Osteoblast (primary cell): ENCODE measurements at regions not wholly inside any gene's neighbourhood (a gene's known extent, or its start where the extent isn't known, plus 50 kb on each side); places are given as distances from the start of the nearest gene placed in this dataset.

ENCODE experiments used
- DNase-seq: peaks from one replicate; pipeline ENCODE4 v3.0.0; 2011; ENCODE audit warnings: low spot score, mixed read lengths; ENCODE audit not compliant: insufficient read length; ENCODE audit errors: missing footprints
- H2AFZ ChIP-seq: 2 replicates; pipeline ENCODE4 v1.6.0; 2011; ENCODE audit warnings: mild to moderate bottlenecking, low read length
- H3K27ac ChIP-seq: 2 replicates; pipeline ENCODE4 v1.5.1; 2011; ENCODE audit warnings: mild to moderate bottlenecking, low read depth, low read length, moderate library complexity
- H3K27me3 ChIP-seq: 2 replicates; pipeline ENCODE4 v1.6.0; 2012; ENCODE audit warnings: mild to moderate bottlenecking, control low read depth, inconsistent platforms, low read length, moderate library complexity; ENCODE audit not compliant: insufficient read depth
- H3K36me3 ChIP-seq: 2 replicates; pipeline ENCODE4 v1.5.1; 2011; ENCODE audit warnings: mild to moderate bottlenecking, low read length, control low read depth, moderate library complexity; ENCODE audit not compliant: insufficient read depth
- H3K4me1 ChIP-seq: 2 replicates; pipeline ENCODE4 v1.5.1; 2011; ENCODE audit warnings: mild to moderate bottlenecking, low read length, control low read depth, moderate library complexity; ENCODE audit not compliant: insufficient read depth
- H3K4me2 ChIP-seq: 2 replicates; pipeline ENCODE4 v1.6.0; 2011; ENCODE audit warnings: mild to moderate bottlenecking, low read length; ENCODE audit not compliant: insufficient read depth
- H3K4me3 ChIP-seq: fragments of 200-600 bp; sonication (generic); 3 replicates; pipeline ENCODE4 v1.5.1; 2012; ENCODE audit warnings: mild to moderate bottlenecking, low read length, inconsistent platforms; ENCODE audit not compliant: insufficient read depth
- H3K79me2 ChIP-seq: 2 replicates; pipeline ENCODE4 v1.6.0; 2012; ENCODE audit warnings: mild to moderate bottlenecking, low read length, control low read depth, inconsistent platforms; ENCODE audit not compliant: insufficient read depth
- H3K9me3 ChIP-seq: 2 replicates; pipeline ENCODE4 v1.5.1; 2011; ENCODE audit warnings: low read depth, low read length, control low read depth
- H4K20me1 ChIP-seq: 2 replicates; pipeline ENCODE4 v1.6.0; 2012; ENCODE audit warnings: mild to moderate bottlenecking, low read length, control low read depth; ENCODE audit not compliant: insufficient read depth
- TF ChIP-seq, protein P1 (sequence below): IDR thresholded peaks from 2 replicates; pipeline ENCODE4 v1.5.1; 2011; ENCODE audit warnings: mild to moderate bottlenecking, low read depth, low read length, moderate library complexity; ENCODE audit errors: extremely low read depth

DNA sequence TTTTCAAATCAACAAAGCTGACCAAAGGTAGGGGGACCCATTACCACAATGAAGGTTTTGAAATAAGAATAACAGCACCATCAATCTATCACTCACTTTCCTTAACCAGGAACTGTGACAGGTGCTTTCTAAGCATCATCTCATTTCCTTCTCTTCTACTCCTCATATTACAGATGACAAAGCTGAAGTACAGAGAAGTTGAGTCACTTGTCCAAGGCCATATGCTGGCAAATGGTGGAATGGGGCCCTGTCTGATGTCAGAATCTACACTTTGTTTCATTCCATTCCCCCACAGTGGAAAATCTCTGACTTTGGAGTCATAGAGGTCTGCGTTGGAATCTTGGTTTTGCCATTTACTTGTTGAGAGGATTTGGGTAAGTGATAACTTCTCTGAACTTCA, 222.5 kb upstream of the LRFN2 start:
- Histone ChIP-seq H3K27ac (no peak overlapping the region), H4K20me1 (no peaks in the 10 kb centered on the region), H3K27me3 (no peaks in the 10 kb centered on the region), H3K4me2 (no peak overlapping the region), H3K9me3 (no peaks in the 10 kb centered on the region), H2AFZ (no peak overlapping the region), H3K4me1 (peaks cover 3% of the 10 kb centered on the region), H3K4me3 (no peak overlapping the region), H3K79me2 (no peaks in the 10 kb centered on the region), H3K36me3 (no peaks in the 10 kb centered on the region)
- DNase-seq: no peak
- TF ChIP-seq, protein P1, sequence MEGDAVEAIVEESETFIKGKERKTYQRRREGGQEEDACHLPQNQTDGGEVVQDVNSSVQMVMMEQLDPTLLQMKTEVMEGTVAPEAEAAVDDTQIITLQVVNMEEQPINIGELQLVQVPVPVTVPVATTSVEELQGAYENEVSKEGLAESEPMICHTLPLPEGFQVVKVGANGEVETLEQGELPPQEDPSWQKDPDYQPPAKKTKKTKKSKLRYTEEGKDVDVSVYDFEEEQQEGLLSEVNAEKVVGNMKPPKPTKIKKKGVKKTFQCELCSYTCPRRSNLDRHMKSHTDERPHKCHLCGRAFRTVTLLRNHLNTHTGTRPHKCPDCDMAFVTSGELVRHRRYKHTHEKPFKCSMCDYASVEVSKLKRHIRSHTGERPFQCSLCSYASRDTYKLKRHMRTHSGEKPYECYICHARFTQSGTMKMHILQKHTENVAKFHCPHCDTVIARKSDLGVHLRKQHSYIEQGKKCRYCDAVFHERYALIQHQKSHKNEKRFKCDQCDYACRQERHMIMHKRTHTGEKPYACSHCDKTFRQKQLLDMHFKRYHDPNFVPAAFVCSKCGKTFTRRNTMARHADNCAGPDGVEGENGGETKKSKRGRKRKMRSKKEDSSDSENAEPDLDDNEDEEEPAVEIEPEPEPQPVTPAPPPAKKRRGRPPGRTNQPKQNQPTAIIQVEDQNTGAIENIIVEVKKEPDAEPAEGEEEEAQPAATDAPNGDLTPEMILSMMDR: no peak

DNA sequence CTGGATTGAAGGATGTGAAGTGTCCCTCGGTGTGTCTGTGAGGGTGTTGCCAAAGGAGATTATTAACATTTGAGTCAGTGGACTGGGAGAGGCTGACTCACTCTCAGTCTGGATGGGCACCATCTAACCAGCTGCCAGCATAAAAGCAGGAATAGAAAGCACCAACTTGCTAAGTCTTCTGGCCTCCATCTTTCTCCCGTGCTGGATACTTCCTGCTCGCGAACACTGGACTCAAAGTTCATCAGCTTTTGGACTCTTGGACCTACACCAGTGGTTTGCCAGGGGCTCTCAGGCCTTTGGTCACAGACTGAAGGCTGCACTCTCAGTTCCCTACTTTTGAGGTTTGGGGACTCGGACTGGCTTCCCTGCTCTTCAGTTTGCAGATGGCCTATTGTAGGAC, 220.3 kb upstream of the LRFN2 start:
- H3K27ac ChIP-seq: no peak overlapping the region
- TF ChIP-seq, protein P1: no peak
- no peak overlapping the region for H3K4me2 ChIP-seq
- no peak overlapping the region for H3K4me3 ChIP-seq
- H3K79me2 ChIP-seq: no peaks in the 10 kb centered on the region
- H3K36me3 ChIP-seq: no peaks in the 10 kb centered on the region
- H3K27me3 ChIP-seq: no peaks in the 10 kb centered on the region
- no peak for DNase-seq
- H2AFZ ChIP-seq: peak overlapping the region; percentile 22
- no peaks in the 10 kb centered on the region for H4K20me1 ChIP-seq
- H3K4me1 ChIP-seq: peaks cover 3% of the 10 kb centered on the region
- no peaks in the 10 kb centered on the region for H3K9me3 ChIP-seq

DNA sequence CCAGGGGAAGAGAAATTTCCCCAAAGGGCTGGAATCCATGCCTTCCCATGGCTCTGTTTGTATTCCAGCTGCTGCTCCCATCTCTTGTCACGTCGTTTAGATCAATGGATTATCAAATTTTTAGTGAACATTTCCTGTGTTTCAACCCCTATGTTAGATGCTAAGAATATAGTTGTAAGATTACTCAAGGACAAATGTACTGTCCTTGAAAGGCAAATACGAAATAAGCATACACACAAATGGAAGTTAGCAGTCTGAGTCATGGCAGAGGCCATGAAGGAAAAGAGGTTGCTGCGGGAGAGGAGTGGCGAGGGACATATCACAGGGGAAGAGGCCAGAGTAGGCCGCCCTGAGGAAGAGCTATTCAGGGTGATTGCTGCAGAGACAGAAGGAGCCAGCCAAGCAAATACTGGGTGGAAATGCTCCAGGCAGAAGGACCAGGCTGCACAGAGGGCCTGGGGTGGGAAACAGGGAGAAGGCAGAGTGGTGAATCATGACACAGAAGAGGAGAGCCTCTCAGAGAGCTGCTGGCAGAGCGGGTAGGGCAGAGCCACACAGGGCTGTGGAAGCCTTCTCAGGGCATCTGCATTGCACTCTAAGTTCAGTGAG, 219.2 kb upstream of the LRFN2 start:
- TF ChIP-seq, protein P1: no peak
- DNase-seq: no peak
- Histone ChIP-seq H3K36me3 (no peaks in the 10 kb centered on the region), H3K27me3 (no peaks in the 10 kb centered on the region), H3K9me3 (no peaks in the 10 kb centered on the region), H2AFZ (no peak overlapping the region), H3K4me3 (no peak overlapping the region), H3K79me2 (no peaks in the 10 kb centered on the region), H3K4me2 (no peak overlapping the region), H3K27ac (no peak overlapping the region), H4K20me1 (no peaks in the 10 kb centered on the region), H3K4me1 (peaks cover 3% of the 10 kb centered on the region)

DNA sequence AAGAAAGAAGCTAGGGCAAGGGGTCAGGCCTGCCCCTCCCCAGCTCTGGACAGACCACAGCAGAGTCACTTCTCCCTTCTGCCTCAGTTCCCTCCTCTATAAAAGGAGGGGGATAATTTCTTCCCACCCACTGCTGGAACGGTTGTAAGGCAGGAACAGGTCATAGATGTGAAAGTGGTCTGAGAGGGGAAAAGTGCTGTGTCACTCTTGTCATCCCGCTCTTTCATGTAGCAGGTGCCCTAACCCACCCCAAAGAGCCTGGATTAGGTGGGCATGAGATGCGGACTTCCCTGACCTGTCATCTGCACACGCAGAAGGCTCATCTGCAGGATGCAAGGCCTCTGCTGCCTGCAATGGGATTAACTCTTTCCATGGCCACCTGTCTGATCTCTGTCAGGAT, 218.2 kb upstream of the LRFN2 start:
- no peak for DNase-seq
- TF ChIP-seq, protein P1: no peak
- Histone ChIP-seq H3K27me3 (no peaks in the 10 kb centered on the region), H3K9me3 (no peaks in the 10 kb centered on the region), H3K4me3 (no peak overlapping the region), H3K4me2 (no peak overlapping the region), H3K4me1 (peaks cover 3% of the 10 kb centered on the region), H3K27ac (no peak overlapping the region), H2AFZ (no peak overlapping the region), H3K36me3 (no peaks in the 10 kb centered on the region), H4K20me1 (no peaks in the 10 kb centered on the region), H3K79me2 (no peaks in the 10 kb centered on the region)
